WTC11 (cell line): ENCODE measurements at regions not wholly inside any gene's neighbourhood (a gene's known extent, or its start where the extent isn't known, plus 50 kb on each side); places are given as distances from the start of the nearest gene placed in this dataset.

Source experiments
- ATAC-seq: fragments of 200-7000 bp; cut with Tn5 transposase; 2 replicates; pipeline ENCODE4 v1.10.0; 2021; ENCODE audit warnings: mild to moderate bottlenecking, moderate library complexity
- CTCF ChIA-PET: fragments of 300-600 bp; sonication (Branson Sonifier 250); formaldehyde crosslinking; loops from one replicate; lab custom pipeline; 2021; ENCODE audit warnings: antibody characterized with exemption; lab: Charles Lee
- POLR2A ChIA-PET: fragments of 350-600 bp; sonication (Branson Sonifier 250); formaldehyde crosslinking; loops from one replicate; lab custom pipeline; 2021; ENCODE audit warnings: antibody characterized with exemption; lab: Charles Lee
- DNase-seq: peaks from one replicate; pipeline ENCODE4 v3.0.0; 2021; ENCODE audit warnings: low spot score
- H3K27ac Mint-ChIP-seq: 2 replicates; pipeline ENCODE4 v1.8.0; 2021; ENCODE audit warnings: mixed read lengths
- H3K27me3 Mint-ChIP-seq: 2 replicates; pipeline ENCODE4 v1.8.0; 2021; ENCODE audit warnings: low read depth, mild to moderate bottlenecking, moderate library complexity, mixed read lengths
- H3K36me3 Mint-ChIP-seq: 2 replicates; pipeline ENCODE4 v1.8.0; 2021; ENCODE audit warnings: mixed read lengths
- H3K4me1 Mint-ChIP-seq: 2 replicates; pipeline ENCODE4 v1.8.0; 2022; ENCODE audit warnings: mixed read lengths
- H3K4me3 Mint-ChIP-seq: 2 replicates; pipeline ENCODE4 v1.8.0; 2021; ENCODE audit warnings: mild to moderate bottlenecking, moderate library complexity, mixed read lengths
- H3K9me3 Mint-ChIP-seq: 2 replicates; pipeline ENCODE4 v1.8.0; 2021; ENCODE audit warnings: mixed read lengths
- ATF1 ChIP-seq: sonication (generic); formaldehyde crosslinking; IDR thresholded peaks from 2 replicates; pipeline ENCODE4 v1.8.1; 2023; ENCODE audit warnings: mild to moderate bottlenecking, moderate library complexity, missing genetic modification reagents
- ATF3 ChIP-seq: sonication (generic); formaldehyde crosslinking; conservative IDR thresholded peaks from 2 replicates; pipeline ENCODE4 v1.8.1; 2022; ENCODE audit warnings: mild to moderate bottlenecking, missing genetic modification reagents
- ATF6 ChIP-seq: sonication (generic); formaldehyde crosslinking; IDR thresholded peaks from 2 replicates; pipeline ENCODE4 v1.8.1; 2023; ENCODE audit warnings: mild to moderate bottlenecking, missing genetic modification reagents
- CDX4 ChIP-seq: fragments of 250-450 bp; sonication (Bioruptor Pico); IDR thresholded peaks from 2 replicates; pipeline ENCODE4 v1.9.0; 2021; ENCODE audit warnings: moderate library complexity, mild to moderate bottlenecking, inconsistent platforms, borderline replicate concordance
- CREB1 ChIP-seq: sonication (generic); formaldehyde crosslinking; IDR thresholded peaks from 2 replicates; pipeline ENCODE4 v1.8.0; 2023; ENCODE audit warnings: mild to moderate bottlenecking, missing genetic modification reagents
- CTCF ChIP-seq: fragments of 200-600 bp; IDR thresholded peaks from 2 replicates; pipeline ENCODE4 v1.8.0; 2022; ENCODE audit warnings: antibody characterized with exemption
- ELF4 ChIP-seq: sonication (generic); formaldehyde crosslinking; IDR thresholded peaks from 2 replicates; pipeline ENCODE4 v1.8.1; 2022; ENCODE audit warnings: low read depth, mild to moderate bottlenecking, moderate library complexity, missing genetic modification reagents
- FOXK1 ChIP-seq: sonication (generic); formaldehyde crosslinking; IDR thresholded peaks from 2 replicates; pipeline ENCODE4 v1.8.0; 2022; ENCODE audit warnings: mild to moderate bottlenecking, moderate library complexity, missing genetic modification reagents
- GABPB1 ChIP-seq: sonication (generic); formaldehyde crosslinking; IDR thresholded peaks from 2 replicates; pipeline ENCODE4 v1.8.1; 2023; ENCODE audit warnings: mild to moderate bottlenecking, missing genetic modification reagents
- HMGA2 ChIP-seq: fragments of 250-450 bp; sonication (Bioruptor Pico); IDR thresholded peaks from 2 replicates; pipeline ENCODE4 v1.4.0; 2021; ENCODE audit warnings: mild to moderate bottlenecking, moderate library complexity
- OVOL2 ChIP-seq: fragments of 250-450 bp; sonication (Bioruptor Pico); IDR thresholded peaks from 2 replicates; pipeline ENCODE4 v1.9.0; 2021; ENCODE audit warnings: mild to moderate bottlenecking, borderline replicate concordance
- RELA ChIP-seq: sonication (generic); formaldehyde crosslinking; IDR thresholded peaks from 2 replicates; pipeline ENCODE4 v1.8.1; 2022; ENCODE audit warnings: missing genetic modification reagents, mild to moderate bottlenecking, borderline replicate concordance
- SMAD3 ChIP-seq: sonication (generic); formaldehyde crosslinking; IDR thresholded peaks from 2 replicates; pipeline ENCODE4 v1.8.0; 2022; ENCODE audit warnings: missing genetic modification reagents, mild to moderate bottlenecking, borderline replicate concordance
- SMAD4 ChIP-seq: sonication (generic); formaldehyde crosslinking; IDR thresholded peaks from 2 replicates; pipeline ENCODE4 v1.8.0; 2022; ENCODE audit warnings: mild to moderate bottlenecking, missing genetic modification reagents
- SOX15 ChIP-seq: fragments of 250-450 bp; sonication (Bioruptor Pico); IDR thresholded peaks from 2 replicates; pipeline ENCODE4 v1.9.0; 2021; ENCODE audit warnings: mild to moderate bottlenecking
- ZBTB43 ChIP-seq: sonication (generic); formaldehyde crosslinking; IDR thresholded peaks from 2 replicates; pipeline ENCODE4 v1.8.1; 2023; ENCODE audit warnings: mild to moderate bottlenecking, missing genetic modification reagents
- ZNF121 ChIP-seq: sonication (generic); formaldehyde crosslinking; IDR thresholded peaks from 2 replicates; pipeline ENCODE4 v1.8.0; 2023; ENCODE audit warnings: missing genetic modification reagents
- ZNF138 ChIP-seq: sonication (generic); formaldehyde crosslinking; conservative IDR thresholded peaks from 2 replicates; pipeline ENCODE4 v1.8.1; 2022; ENCODE audit warnings: mild to moderate bottlenecking, moderate library complexity, missing genetic modification reagents
- ZNF232 ChIP-seq: sonication (generic); formaldehyde crosslinking; IDR thresholded peaks from 2 replicates; pipeline ENCODE4 v1.8.0; 2022; ENCODE audit warnings: mild to moderate bottlenecking, missing genetic modification reagents
- ZNF263 ChIP-seq: sonication (generic); formaldehyde crosslinking; IDR thresholded peaks from 2 replicates; pipeline ENCODE4 v1.8.1; 2022; ENCODE audit warnings: low read depth, mild to moderate bottlenecking, moderate library complexity, missing genetic modification reagents
- ZNF317 ChIP-seq: sonication (generic); formaldehyde crosslinking; IDR thresholded peaks from 2 replicates; pipeline ENCODE4 v1.8.1; 2023; ENCODE audit warnings: low read depth, mild to moderate bottlenecking, moderate library complexity, missing genetic modification reagents, borderline replicate concordance
- ZNF671 ChIP-seq: fragments of 250-450 bp; sonication (Bioruptor Pico); IDR thresholded peaks from 2 replicates; pipeline ENCODE4 v1.8.0; 2021; ENCODE audit warnings: mild to moderate bottlenecking

- no peak for TF ChIP-seq ZNF671 (CRISPR knock-in tag)
These were observed 322.4 kb upstream of the CBLB start (continued) for GRCh38 chr3:106191211-106191610.

GRCh38 chr3:106191913-106192312, 323.1 kb upstream of the CBLB start:
- ChIA-PET POLR2A (interaction anchor here (0.6 kb wide), 1 partner anchor 743 kb away, joined by 5 read pairs; no protein-coding TSS in a partner anchor), CTCF (no interaction called here)
- no peak for ATAC-seq
- Mint-ChIP-seq H3K9me3 (peaks cover 11% of the 10 kb centered on the region), H3K4me3 (no peak overlapping the region), H3K36me3 (no peaks in the 10 kb centered on the region), H3K27me3 (no peaks in the 10 kb centered on the region), H3K27ac (no peak overlapping the region), H3K4me1 (peaks cover 27% of the 10 kb centered on the region)
- no peak for DNase-seq
- TF ChIP-seq ZNF263 (CRISPR knock-in tag) (no peak), ELF4 (CRISPR knock-in tag) (no peak), ATF3 (CRISPR knock-in tag) (no peak), ZBTB43 (CRISPR knock-in tag) (no peak), ZNF121 (CRISPR knock-in tag) (no peak), SMAD3 (CRISPR knock-in tag) (no peak), ZNF232 (no peak), CDX4 (CRISPR knock-in tag) (no peak), FOXK1 (CRISPR knock-in tag) (no peak), SMAD4 (CRISPR knock-in tag) (no peak), OVOL2 (CRISPR knock-in tag) (no peak), ATF1 (CRISPR knock-in tag) (no peak)

- TF ChIP-seq ATF3 (CRISPR knock-in tag) = no peak
- TF ChIP-seq ZNF317 (CRISPR knock-in tag) = no peak
- TF ChIP-seq ATF6 (CRISPR knock-in tag) = no peak
- TF ChIP-seq SOX15 (CRISPR knock-in tag) = no peak
- no peak for TF ChIP-seq CREB1 (CRISPR knock-in tag)
- no peak for TF ChIP-seq RELA (CRISPR knock-in tag)
- no peak for TF ChIP-seq CTCF
- TF ChIP-seq HMGA2 (CRISPR knock-in tag) = no peak
- no peak for TF ChIP-seq ZNF138 (CRISPR knock-in tag)
- TF ChIP-seq GABPB1 = no peak
- peaks cover 27% of the 10 kb centered on the region for H3K4me1 Mint-ChIP-seq
- no peak overlapping the region for H3K27ac Mint-ChIP-seq
- H3K27me3 Mint-ChIP-seq = no peaks in the 10 kb centered on the region
- ChIA-PET POLR2A (interaction anchor here (0.6 kb wide), 1 partner anchor 9 kb away, joined by 3 read pairs; no protein-coding TSS in a partner anchor), CTCF (no interaction called here)
- H3K36me3 Mint-ChIP-seq = no peaks in the 10 kb centered on the region
- ATAC-seq = no peak
- DNase-seq = no peak
- H3K4me3 Mint-ChIP-seq = no peak overlapping the region
- peaks cover 17% of the 10 kb centered on the region for H3K9me3 Mint-ChIP-seq
These were observed 325.1 kb upstream of the CBLB start for GRCh38 chr3:106193876-106194275.
